ENCODE measurements at regions not wholly inside any gene's neighbourhood (a gene's known extent, or its start where the extent isn't known, plus 50 kb on each side); places are given as distances from the start of the nearest gene placed in this dataset.

- TF ChIP-seq CTCF (IDR thresholded peaks at IDR 0.05; ENCODE audit: insufficient read depth, low read length, poor library complexity, severe bottlenecking), result peak; percentile 83
- no peak for TF ChIP-seq EZH2phosphoT487 (conservative IDR thresholded peaks at IDR 0.05; ENCODE audit: low read length)
These were observed 71.7 kb upstream of the WWC1 start for GRCh38 chr5:168219515-168220410.

Data from SU-DHL-6 (cell line).